ENCODE measurements at regions not wholly inside any gene's neighbourhood (a gene's known extent, or its start where the extent isn't known, plus 50 kb on each side); places are given as distances from the start of the nearest gene placed in this dataset.

DNA sequence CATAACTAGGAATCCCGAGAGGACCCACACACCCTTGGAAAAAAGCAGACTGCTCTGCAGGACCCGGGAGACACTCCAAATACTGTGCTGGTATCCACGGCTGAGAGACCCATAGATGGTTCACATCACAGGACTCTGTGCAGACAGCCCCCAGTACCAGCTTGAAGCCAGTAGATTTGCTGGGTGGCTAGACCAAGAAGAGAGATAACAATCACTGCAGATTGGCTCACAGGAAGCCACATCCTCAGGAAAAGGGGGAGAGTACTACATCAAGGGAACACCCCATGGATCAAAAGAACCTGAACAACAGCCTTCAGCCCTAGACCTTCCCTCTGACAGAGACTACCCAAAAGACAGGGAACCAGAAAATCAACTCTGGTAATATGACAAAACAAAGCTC lies 223.8 kb upstream of the LRATD1 start:
- no peak overlapping the region for H2AFZ ChIP-seq (ENCODE audit: control insufficient read depth, low read length)
- H3K27me3 ChIP-seq (ENCODE audit: control insufficient read depth, extremely low read depth, insufficient read depth, low read length), result no peaks in the 10 kb centered on the region
- H3K27ac ChIP-seq (ENCODE audit: control insufficient read depth, insufficient read depth, low read length), result no peak overlapping the region
- DNase-seq (ENCODE audit: low read depth, low spot score), result no peak
- H3K79me2 ChIP-seq (ENCODE audit: control insufficient read depth, insufficient read depth, low read length), result no peaks in the 10 kb centered on the region
- H3K9me1 ChIP-seq (ENCODE audit: control insufficient read depth, extremely low read depth, insufficient read depth, low read length), result no peaks in the 10 kb centered on the region
- no peaks in the 10 kb centered on the region for H3K9me3 ChIP-seq (ENCODE audit: control insufficient read depth, low read depth, low read length)
- no peak for TF ChIP-seq EZH2 (IDR thresholded peaks at IDR 0.05; ENCODE audit: low read length)
- TF ChIP-seq CTCF (optimal IDR thresholded peaks at IDR 0.05 in 1 of 3, IDR thresholded peaks at IDR 0.05 in 1 of 3, conservative IDR thresholded peaks at IDR 0.05 in 1 of 3; ENCODE audit: extremely low read depth in 1 of 3, insufficient read depth in 2 of 3, low read length in 3 of 3), result no peak
- no peak for FAIRE-seq
- no peaks in the 10 kb centered on the region for H3K4me1 ChIP-seq (ENCODE audit: control insufficient read depth, extremely low read depth, insufficient read depth, low read length)
- no peak overlapping the region for H3K4me3 ChIP-seq (ENCODE audit: control insufficient read depth in 2 of 3, extremely low read depth in 1 of 3, insufficient read depth in 2 of 3, low read depth in 1 of 3, low read length in 3 of 3)
- no peak overlapping the region for H3K4me2 ChIP-seq (ENCODE audit: control insufficient read depth, extremely low read depth, insufficient read depth, low read depth, low read length)
- H4K20me1 ChIP-seq (ENCODE audit: control insufficient read depth, extremely low read depth, insufficient read depth, low read length), result no peaks in the 10 kb centered on the region
- no peak overlapping the region for H3K9ac ChIP-seq (ENCODE audit: control insufficient read depth, extremely low read depth, insufficient read depth, low read length)
- dilution Hi-C loops (cut with MboI; ENCODE audit: extremely low pct_ligation_motif_present, low sequenced_read_pairs), result no loop called here
- H3K36me3 ChIP-seq (ENCODE audit: control insufficient read depth in 2 of 2, extremely low read depth in 1 of 2, insufficient read depth in 2 of 2, low read length in 2 of 2), result no peaks in the 10 kb centered on the region

DNA sequence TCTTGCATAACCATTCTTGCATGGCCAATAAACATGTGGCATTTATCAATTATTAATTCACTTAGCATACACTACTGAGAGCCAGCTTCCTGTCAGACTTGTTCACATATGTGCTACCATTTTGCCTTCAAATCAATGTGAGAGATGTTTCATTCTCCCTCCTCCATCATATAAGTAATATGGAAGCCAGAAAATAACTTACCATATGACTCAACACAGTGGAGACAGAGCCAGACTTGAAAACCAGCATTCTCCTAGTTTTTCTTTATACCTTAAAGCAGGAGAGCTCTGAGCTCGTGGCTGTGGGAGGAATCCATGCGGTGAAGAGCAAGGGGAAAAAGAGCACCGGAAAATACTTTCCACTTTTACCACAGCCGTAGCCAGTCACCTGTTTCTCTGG lies 215.0 kb upstream of the LRATD1 start:
- no peaks in the 10 kb centered on the region for H3K27me3 ChIP-seq (ENCODE audit: control insufficient read depth, extremely low read depth, insufficient read depth, low read length)
- no peak overlapping the region for H3K27ac ChIP-seq (ENCODE audit: control insufficient read depth, insufficient read depth, low read length)
- no peak for DNase-seq (ENCODE audit: low read depth, low spot score)
- FAIRE-seq, result no peak
- no peaks in the 10 kb centered on the region for H3K9me3 ChIP-seq (ENCODE audit: control insufficient read depth, low read depth, low read length)
- H3K9ac ChIP-seq (ENCODE audit: control insufficient read depth, extremely low read depth, insufficient read depth, low read length), result no peak overlapping the region
- no peaks in the 10 kb centered on the region for H4K20me1 ChIP-seq (ENCODE audit: control insufficient read depth, extremely low read depth, insufficient read depth, low read length)
- peak overlapping the region; percentile 1 for H2AFZ ChIP-seq (ENCODE audit: control insufficient read depth, low read length)
- H3K9me1 ChIP-seq (ENCODE audit: control insufficient read depth, extremely low read depth, insufficient read depth, low read length), result no peaks in the 10 kb centered on the region
- no peak overlapping the region for H3K4me2 ChIP-seq (ENCODE audit: control insufficient read depth, extremely low read depth, insufficient read depth, low read depth, low read length)
- H3K4me1 ChIP-seq (ENCODE audit: control insufficient read depth, extremely low read depth, insufficient read depth, low read length), result peaks cover 10% of the 10 kb centered on the region
- H3K4me3 ChIP-seq (ENCODE audit: control insufficient read depth in 2 of 3, extremely low read depth in 1 of 3, insufficient read depth in 2 of 3, low read depth in 1 of 3, low read length in 3 of 3), result no peak overlapping the region
- H3K79me2 ChIP-seq (ENCODE audit: control insufficient read depth, insufficient read depth, low read length), result no peaks in the 10 kb centered on the region
- TF ChIP-seq EZH2 (IDR thresholded peaks at IDR 0.05; ENCODE audit: low read length), result no peak
- TF ChIP-seq CTCF (optimal IDR thresholded peaks at IDR 0.05 in 1 of 3, IDR thresholded peaks at IDR 0.05 in 1 of 3, conservative IDR thresholded peaks at IDR 0.05 in 1 of 3; ENCODE audit: extremely low read depth in 1 of 3, insufficient read depth in 2 of 3, low read length in 3 of 3), result no peak
- H3K36me3 ChIP-seq (ENCODE audit: control insufficient read depth in 2 of 2, extremely low read depth in 1 of 2, insufficient read depth in 2 of 2, low read length in 2 of 2), result no peaks in the 10 kb centered on the region
- dilution Hi-C loops (cut with MboI; ENCODE audit: extremely low pct_ligation_motif_present, low sequenced_read_pairs), result no loop called here
